ENCODE measurements at regions not wholly inside any gene's neighbourhood (a gene's known extent, or its start where the extent isn't known, plus 50 kb on each side); places are given as distances from the start of the nearest gene placed in this dataset.

- no peak for FAIRE-seq
- no peak for DNase-seq (ENCODE audit: insufficient read length, low spot score)
These were observed 65.3 kb upstream of the TLK1 start for GRCh38 chr2:171225989-171226388.

GRCh38 chr2:171225302-171225980 is 64.7 kb upstream of the TLK1 start:
- peak; percentile 86 for FAIRE-seq

GRCh38 chr2:171217330-171217729 is 56.6 kb upstream of the TLK1 start:
- FAIRE-seq = no peak
- no peak for DNase-seq (ENCODE audit: insufficient read length, low spot score)

More at GRCh38 chr2:171225302-171225980, 64.7 kb upstream of the TLK1 start:
- peak; percentile 27 for DNase-seq (ENCODE audit: insufficient read length, low spot score)

- DNase-seq (ENCODE audit: insufficient read length, low spot score) (no peak), FAIRE-seq (no peak)
These were observed 55.9 kb upstream of the TLK1 start for GRCh38 chr2:171216631-171217030.

- FAIRE-seq (no peak), DNase-seq (ENCODE audit: insufficient read length, low spot score) (no peak)
These were observed 53.4 kb upstream of the TLK1 start for GRCh38 chr2:171214093-171214492.

- DNase-seq (ENCODE audit: insufficient read length, low spot score) = no peak
- FAIRE-seq = no peak
These were observed 50.3 kb upstream of the TLK1 start for GRCh38 chr2:171210864-171211431.

Measured in HTR-8/SVneo (cell line).